Panc1 (cell line): ENCODE measurements at regions not wholly inside any gene's neighbourhood (a gene's known extent, or its start where the extent isn't known, plus 50 kb on each side); places are given as distances from the start of the nearest gene placed in this dataset.

ENCODE experiments used
- CTCF ChIP-seq: fragments of 450-650 bp; IDR thresholded peaks from 2 replicates; pipeline ENCODE4 v1.5.1; 2017; ENCODE audit warnings: mild to moderate bottlenecking
- POLR2AphosphoS5 ChIP-seq: IDR thresholded peaks from 2 replicates; pipeline ENCODE4 v1.6.1; 2012; ENCODE audit warnings: mild to moderate bottlenecking, low read depth, low read length, moderate library complexity
- REST ChIP-seq, 2 experiments: IDR thresholded peaks; 2 replicates each; pipeline ENCODE4 v1.6.1; 2011 to 2012; ENCODE audit warnings: low read depth in 2 of 2, control low read depth in 1 of 2, low read length in 1 of 2, mild to moderate bottlenecking in 1 of 2, moderate library complexity in 1 of 2; ENCODE audit not compliant: insufficient read depth in 1 of 2
- SIN3A ChIP-seq: IDR thresholded peaks from 2 replicates; pipeline ENCODE4 v1.6.1; 2012; ENCODE audit warnings: low read depth, mild to moderate bottlenecking, low read length, moderate library complexity, borderline replicate concordance; ENCODE audit not compliant: insufficient read depth
- TCF7L2 ChIP-seq: IDR thresholded peaks from 2 replicates; pipeline ENCODE4 v1.6.1; 2011; ENCODE audit warnings: mild to moderate bottlenecking, low read depth, low read length, inconsistent platforms

DNA sequence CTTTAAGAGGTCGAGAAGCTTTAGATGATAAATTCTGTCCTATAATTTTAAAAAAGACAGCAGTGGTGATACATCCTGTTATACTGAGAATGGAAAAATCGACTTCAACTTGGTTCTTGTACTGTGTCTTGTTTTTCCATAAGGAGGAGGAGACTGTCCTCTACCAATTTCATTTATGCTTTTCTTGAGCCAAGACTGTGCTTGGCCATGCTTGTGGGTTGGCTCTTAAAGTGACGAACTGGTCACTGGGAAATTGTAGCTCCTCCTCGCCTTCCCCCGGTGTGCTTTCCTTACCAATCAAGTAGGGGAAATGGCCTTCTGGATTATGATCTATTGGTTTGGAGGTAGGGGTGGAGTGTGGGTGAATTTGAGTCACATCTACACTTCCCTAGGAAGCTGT lies 67.1 kb upstream of the HSPB3 start:
- TF ChIP-seq CTCF = no peak
- TF ChIP-seq POLR2AphosphoS5 = no peak
- TF ChIP-seq SIN3A = no peak
- TF ChIP-seq REST (IDR thresholded peaks at IDR 0.05; ENCODE audit: insufficient read depth in 1 of 2, low read depth in 2 of 2, low read length in 1 of 2) = no peak
- TF ChIP-seq TCF7L2 = no peak
